Epithelial cell of proximal tubule (primary cell): ENCODE measurements at regions not wholly inside any gene's neighbourhood (a gene's known extent, or its start where the extent isn't known, plus 50 kb on each side); places are given as distances from the start of the nearest gene placed in this dataset.

Source experiments
- DNase-seq: peaks from one replicate; pipeline ENCODE4 v3.0.0-alpha.2; 2011; ENCODE audit warnings: low read depth
- H3K4me3 ChIP-seq: 2 replicates; pipeline ENCODE4 v1.5.1; 2011; ENCODE audit warnings: low read depth, mild to moderate bottlenecking, low read length
- TF ChIP-seq, protein P1 (sequence below): conservative IDR thresholded peaks from 2 replicates; pipeline ENCODE4 v1.5.1; 2012; ENCODE audit warnings: low read depth, mild to moderate bottlenecking, low read length

- H3K4me3 ChIP-seq, result no peak overlapping the region
- DNase-seq, result no peak
- TF ChIP-seq, protein P1, sequence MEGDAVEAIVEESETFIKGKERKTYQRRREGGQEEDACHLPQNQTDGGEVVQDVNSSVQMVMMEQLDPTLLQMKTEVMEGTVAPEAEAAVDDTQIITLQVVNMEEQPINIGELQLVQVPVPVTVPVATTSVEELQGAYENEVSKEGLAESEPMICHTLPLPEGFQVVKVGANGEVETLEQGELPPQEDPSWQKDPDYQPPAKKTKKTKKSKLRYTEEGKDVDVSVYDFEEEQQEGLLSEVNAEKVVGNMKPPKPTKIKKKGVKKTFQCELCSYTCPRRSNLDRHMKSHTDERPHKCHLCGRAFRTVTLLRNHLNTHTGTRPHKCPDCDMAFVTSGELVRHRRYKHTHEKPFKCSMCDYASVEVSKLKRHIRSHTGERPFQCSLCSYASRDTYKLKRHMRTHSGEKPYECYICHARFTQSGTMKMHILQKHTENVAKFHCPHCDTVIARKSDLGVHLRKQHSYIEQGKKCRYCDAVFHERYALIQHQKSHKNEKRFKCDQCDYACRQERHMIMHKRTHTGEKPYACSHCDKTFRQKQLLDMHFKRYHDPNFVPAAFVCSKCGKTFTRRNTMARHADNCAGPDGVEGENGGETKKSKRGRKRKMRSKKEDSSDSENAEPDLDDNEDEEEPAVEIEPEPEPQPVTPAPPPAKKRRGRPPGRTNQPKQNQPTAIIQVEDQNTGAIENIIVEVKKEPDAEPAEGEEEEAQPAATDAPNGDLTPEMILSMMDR, result no peak
Observed at GRCh38 chr1:182260516-182260915, 131.1 kb downstream of the GLUL start.

DNA sequence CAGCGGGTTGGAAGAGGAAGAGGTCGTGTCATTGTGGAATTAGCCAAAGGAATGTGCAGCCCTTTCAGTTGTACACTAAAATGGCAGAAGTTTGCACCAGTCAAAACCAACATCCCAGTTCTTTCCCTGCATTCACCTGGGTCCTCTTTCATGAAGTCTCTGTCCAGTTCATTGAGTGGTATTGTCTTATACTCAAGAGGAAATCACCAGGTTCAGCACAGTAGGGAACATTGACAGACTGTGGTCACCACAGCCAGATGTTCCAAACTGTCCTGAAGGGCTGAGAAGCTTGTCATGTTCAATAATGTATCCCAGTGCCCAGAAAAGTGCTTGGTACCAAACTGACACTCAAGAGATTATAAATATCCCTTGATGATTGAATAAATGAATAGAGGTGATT lies 131.6 kb downstream of the GLUL start:
- DNase-seq, result no peak
- TF ChIP-seq, protein P1, result no peak
- no peak overlapping the region for H3K4me3 ChIP-seq

DNA sequence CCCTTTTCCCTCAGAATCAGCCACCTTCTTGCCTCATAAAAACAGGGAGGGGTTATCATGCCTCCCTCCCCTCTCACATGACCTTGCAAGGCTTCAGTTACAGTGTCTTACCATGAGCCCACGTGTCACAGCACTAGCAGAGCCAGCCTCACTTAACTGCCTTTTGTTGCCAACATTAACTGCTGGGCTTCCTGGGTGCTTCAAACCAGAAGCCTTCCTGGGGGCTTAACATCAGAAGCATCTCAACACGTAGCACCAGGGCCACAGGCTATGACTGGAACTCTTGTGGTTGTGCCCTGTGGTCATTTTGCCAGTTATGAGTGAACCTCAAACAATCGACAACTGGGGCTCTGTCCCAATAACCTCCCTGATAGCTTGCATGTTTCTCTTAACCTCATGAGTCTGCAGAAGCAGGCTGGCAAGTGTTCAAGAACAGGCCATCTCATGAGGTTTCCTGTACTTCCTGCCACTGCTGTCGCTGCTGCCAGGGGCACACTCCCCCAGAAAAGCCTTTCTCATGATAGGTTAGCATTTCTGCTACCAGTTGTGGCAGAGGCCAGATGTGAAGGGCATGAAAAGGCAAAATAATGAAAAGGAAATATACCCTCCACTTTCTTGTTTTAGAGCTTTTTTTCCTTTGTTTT lies 132.2 kb downstream of the GLUL start:
- DNase-seq, result peak; percentile 9
- no peak overlapping the region for H3K4me3 ChIP-seq
- TF ChIP-seq, protein P1, result no peak

DNA sequence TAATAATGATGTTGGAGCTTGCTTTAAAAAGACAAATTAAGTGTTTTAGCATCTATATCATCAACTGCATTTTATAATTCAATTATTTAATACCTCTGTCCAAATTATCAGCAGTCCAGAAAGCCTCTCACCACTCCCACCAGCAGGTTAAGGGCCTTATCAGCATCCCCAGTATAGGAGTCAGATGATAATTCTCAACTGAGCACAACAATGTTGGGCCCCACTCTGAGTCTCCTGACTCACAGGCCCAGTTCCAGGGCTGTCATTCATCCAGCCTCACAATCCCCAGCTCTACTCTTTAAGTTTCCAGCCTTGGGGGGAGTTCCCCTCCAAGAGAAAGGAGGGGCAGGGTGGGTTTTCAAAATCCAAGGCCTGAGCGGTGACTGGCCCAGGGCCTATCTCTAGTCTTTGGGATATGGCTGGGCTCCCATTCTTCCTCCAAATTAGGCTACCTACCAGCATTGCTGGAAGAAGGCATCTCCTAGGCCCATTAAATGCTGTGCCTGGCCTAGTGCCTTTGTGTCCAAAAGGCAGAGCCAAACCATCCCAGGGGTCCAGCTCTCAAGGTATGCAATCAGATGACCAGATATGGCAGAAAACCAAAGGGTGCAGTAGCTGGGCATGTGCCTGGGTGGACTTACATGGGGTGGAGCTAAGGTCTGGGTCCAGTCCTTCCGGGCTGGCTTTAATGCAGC lies 134.1 kb downstream of the GLUL start:
- H3K4me3 ChIP-seq, result no peak overlapping the region
- TF ChIP-seq, protein P1, result no peak
- DNase-seq, result no peak

- TF ChIP-seq, protein P1, result no peak
- no peak overlapping the region for H3K4me3 ChIP-seq
- DNase-seq, result no peak
Observed at GRCh38 chr1:182256931-182257330, 134.7 kb downstream of the GLUL start.

DNA sequence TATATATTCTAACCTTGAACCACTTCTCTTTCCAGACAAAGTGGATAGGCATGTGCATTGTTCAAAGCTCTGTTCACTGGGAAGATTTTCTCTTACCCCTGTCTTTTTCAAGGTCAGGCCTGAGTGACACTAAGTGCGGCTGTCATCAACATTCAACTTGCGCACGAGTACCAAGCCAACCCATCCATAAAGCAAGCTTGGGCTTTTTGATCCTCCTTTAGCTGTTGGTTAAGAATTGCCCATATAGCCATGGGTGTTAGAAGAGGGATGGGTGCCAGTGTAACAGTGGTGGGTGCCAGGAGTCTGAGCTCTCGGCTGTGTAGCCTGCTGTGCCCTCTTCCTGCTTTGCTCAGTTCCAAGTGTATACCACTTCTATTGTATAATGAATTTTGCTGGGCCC lies 136.1 kb downstream of the GLUL start:
- DNase-seq, result no peak
- TF ChIP-seq, protein P1, result no peak
- H3K4me3 ChIP-seq, result no peak overlapping the region
